ENCODE measurements at regions not wholly inside any gene's neighbourhood (a gene's known extent, or its start where the extent isn't known, plus 50 kb on each side); places are given as distances from the start of the nearest gene placed in this dataset.

GRCh38 chr12:66859751-66860440, 181.0 kb upstream of the GRIP1 start:
- DNase-seq = no peak

- DNase-seq = peak; percentile 40
Observed at GRCh38 chr12:66860752-66861750, 182.2 kb upstream of the GRIP1 start.

GRCh38 chr12:66862356-66862985, 183.6 kb upstream of the GRIP1 start:
- DNase-seq = no peak

GRCh38 chr12:66863276-66863675, 184.4 kb upstream of the GRIP1 start:
- DNase-seq = no peak

GRCh38 chr12:66877925-66878324, 199.0 kb upstream of the GRIP1 start:
- DNase-seq = no peak

GRCh38 chr12:66879409-66879808, 200.5 kb upstream of the GRIP1 start:
- DNase-seq = no peak

- DNase-seq = no peak
Observed at GRCh38 chr12:66881386-66881785, 202.5 kb upstream of the GRIP1 start.

- DNase-seq = no peak
Observed at GRCh38 chr12:66884091-66884490, 205.2 kb upstream of the GRIP1 start.

- no peak for DNase-seq
Observed at GRCh38 chr12:66885115-66885875, 206.4 kb upstream of the GRIP1 start.

GRCh38 chr12:66896797-66897196, 217.9 kb upstream of the GRIP1 start:
- DNase-seq = no peak

GRCh38 chr12:66898700-66899469, 220.0 kb upstream of the GRIP1 start:
- DNase-seq = no peak

- no peak for DNase-seq
Observed at GRCh38 chr12:66899588-66899987, 220.7 kb upstream of the GRIP1 start.

GRCh38 chr12:66900616-66901015, 221.7 kb upstream of the GRIP1 start:
- no peak for DNase-seq

GRCh38 chr12:66901138-66901932, 222.5 kb upstream of the GRIP1 start:
- no peak for DNase-seq

GRCh38 chr12:66902020-66902419, 223.1 kb upstream of the GRIP1 start:
- no peak for DNase-seq

GRCh38 chr12:66903782-66904396, 225.0 kb upstream of the GRIP1 start:
- DNase-seq = no peak

- no peak for DNase-seq
Observed at GRCh38 chr12:66905201-66905600, 226.3 kb upstream of the GRIP1 start.

GRCh38 chr12:66910366-66910974, 231.6 kb upstream of the GRIP1 start:
- no peak for DNase-seq

- no peak for DNase-seq
Observed at GRCh38 chr12:66915306-66915904, 236.5 kb upstream of the GRIP1 start.

GRCh38 chr12:66916189-66916588, 237.3 kb upstream of the GRIP1 start:
- DNase-seq = no peak

All from T-helper 9 cell (primary cell).